Cardiac fibroblast (primary cell): ENCODE measurements at regions not wholly inside any gene's neighbourhood (a gene's known extent, or its start where the extent isn't known, plus 50 kb on each side); places are given as distances from the start of the nearest gene placed in this dataset.

Experiments used
- DNase-seq, 2 donors: peaks; one replicate each; pipeline versions ENCODE4 v3.0.0 to v3.0.0-alpha.2; 2010; ENCODE audit warnings: low read depth in 2 of 2
- H3K4me3 ChIP-seq, 2 donors: replicated peaks in 1 of 2; 1 replicate in 1 of 2; 2 replicates in 1 of 2; pipeline ENCODE4 v1.5.1; 2011; ENCODE audit warnings: low read depth in 2 of 2, low read length in 2 of 2, mild to moderate bottlenecking in 2 of 2, moderate library complexity in 1 of 2
- CTCF ChIP-seq: IDR thresholded peaks from one replicate; pipeline ENCODE4 v1.5.1; 2011; ENCODE audit warnings: low read depth, mild to moderate bottlenecking, low read length, inconsistent platforms

GRCh38 chr3:173191611-173192010 lies 50.6 kb upstream of the SPATA16 start:
- peak in 1 of 2 donors; percentile 2 for DNase-seq
- TF ChIP-seq CTCF = no peak
- no peak overlapping the region for H3K4me3 ChIP-seq
